ENCODE measurements at regions not wholly inside any gene's neighbourhood (a gene's known extent, or its start where the extent isn't known, plus 50 kb on each side); places are given as distances from the start of the nearest gene placed in this dataset.

- TF ChIP-seq CTCF (IDR thresholded peaks at IDR 0.05; ENCODE audit: control extremely low read depth, extremely low read depth), result no peak
- DNase-seq (no peak), ATAC-seq (ENCODE audit: insufficient read depth, low FRiP score) (no peak)
- H3K4me3 ChIP-seq, result no peak overlapping the region
- no peaks in the 10 kb centered on the region for H3K4me1 ChIP-seq (ENCODE audit: control insufficient read depth in 5 of 5, insufficient read depth in 5 of 5, low read length in 5 of 5)
- peaks cover 0 to 2% (median 0%) of the 10 kb centered on the region in 3 donors for H3K27me3 ChIP-seq (ENCODE audit: control insufficient read depth in 3 of 3, insufficient read depth in 3 of 3, low read length in 2 of 3)
- no peaks in the 10 kb centered on the region for H3K36me3 ChIP-seq (ENCODE audit: control insufficient read depth in 4 of 4, insufficient read depth in 4 of 4, low read length in 4 of 4)
- H3K9ac ChIP-seq (ENCODE audit: insufficient read depth in 1 of 2, low read length in 2 of 2), result no peak overlapping the region
- WGBS, 2 donors, result 92 to 95% methylated on average over 7 of the region's 7 CpGs
- no peaks in the 10 kb centered on the region for H3K9me3 ChIP-seq (ENCODE audit: control insufficient read depth in 4 of 4, insufficient read depth in 3 of 4, low read length in 3 of 4)
- H3K27ac ChIP-seq (ENCODE audit: low read depth in 1 of 2, low read length in 1 of 2), result no peak overlapping the region
Measured at GRCh38 chr10:128632694-128633093, 506.5 kb upstream of the MKI67 start.

DNA sequence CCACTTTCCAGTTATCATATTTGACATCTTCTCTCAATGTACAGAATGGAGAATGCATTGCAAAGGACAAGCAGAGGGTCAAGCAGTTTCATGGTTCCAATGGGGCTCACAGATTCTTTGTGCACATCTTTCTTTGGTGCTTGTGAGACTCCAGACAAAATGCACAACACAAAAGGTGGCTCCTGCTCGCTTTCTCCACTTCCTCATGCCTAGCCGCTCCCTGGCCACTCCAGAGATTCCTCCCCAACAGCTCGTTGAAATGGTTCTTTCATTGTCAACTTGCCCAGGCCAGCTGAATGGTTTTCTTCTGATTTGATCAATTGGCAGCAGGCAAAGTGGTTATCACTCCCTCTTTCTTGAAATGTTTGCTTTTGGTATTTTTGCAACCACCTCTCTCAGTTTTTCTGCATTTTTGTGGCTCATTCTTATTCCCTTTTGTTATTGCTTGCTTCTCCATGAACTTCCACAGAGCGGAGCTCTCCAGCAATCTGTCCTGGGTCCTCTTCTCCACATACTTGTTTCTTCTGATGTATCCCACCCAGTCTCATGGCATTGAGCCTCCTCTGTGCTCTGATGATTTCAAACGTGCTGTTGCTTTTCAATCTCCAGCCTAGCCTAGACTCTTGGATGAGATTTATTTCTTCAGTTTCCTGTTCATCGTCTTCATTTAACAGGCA, 507.8 kb upstream of the MKI67 start:
- H3K4me1 ChIP-seq (ENCODE audit: control insufficient read depth in 5 of 5, insufficient read depth in 5 of 5, low read length in 5 of 5), result no peaks in the 10 kb centered on the region
- no peak for ATAC-seq (ENCODE audit: insufficient read depth, low FRiP score)
- no peak overlapping the region for H3K27ac ChIP-seq (ENCODE audit: low read depth in 1 of 2, low read length in 1 of 2)
- no peak overlapping the region for H3K9ac ChIP-seq (ENCODE audit: insufficient read depth in 1 of 2, low read length in 2 of 2)
- no peaks in the 10 kb centered on the region for H3K9me3 ChIP-seq (ENCODE audit: control insufficient read depth in 4 of 4, insufficient read depth in 3 of 4, low read length in 3 of 4)
- H3K27me3 ChIP-seq (ENCODE audit: control insufficient read depth in 3 of 3, insufficient read depth in 3 of 3, low read length in 2 of 3), result peaks cover 0 to 2% (median 0%) of the 10 kb centered on the region in 3 donors
- TF ChIP-seq CTCF (IDR thresholded peaks at IDR 0.05; ENCODE audit: control extremely low read depth, extremely low read depth), result no peak
- WGBS, 2 donors, result 42 to 46% methylated on average over 6 of the region's 6 CpGs
- H3K36me3 ChIP-seq (ENCODE audit: control insufficient read depth in 4 of 4, insufficient read depth in 4 of 4, low read length in 4 of 4), result no peaks in the 10 kb centered on the region
- peak in 2 of 3 donors; percentile 53 to 67 for DNase-seq
- H3K4me3 ChIP-seq, result no peak overlapping the region

- ATAC-seq (ENCODE audit: insufficient read depth, low FRiP score) (no peak), DNase-seq (no peak)
- Histone ChIP-seq H3K4me1 (ENCODE audit: control insufficient read depth in 5 of 5, insufficient read depth in 5 of 5, low read length in 5 of 5) (no peaks in the 10 kb centered on the region), H3K36me3 (ENCODE audit: control insufficient read depth in 4 of 4, insufficient read depth in 4 of 4, low read length in 4 of 4) (no peaks in the 10 kb centered on the region), H3K9me3 (ENCODE audit: control insufficient read depth in 4 of 4, insufficient read depth in 3 of 4, low read length in 3 of 4) (no peaks in the 10 kb centered on the region), H3K27me3 (ENCODE audit: control insufficient read depth in 3 of 3, insufficient read depth in 3 of 3, low read length in 2 of 3) (peaks cover 0 to 3% (median 2%) of the 10 kb centered on the region in 3 donors), H3K9ac (ENCODE audit: insufficient read depth in 1 of 2, low read length in 2 of 2) (no peak overlapping the region), H3K4me3 (no peak overlapping the region), H3K27ac (ENCODE audit: low read depth in 1 of 2, low read length in 1 of 2) (no peak overlapping the region)
- no peak for TF ChIP-seq CTCF (IDR thresholded peaks at IDR 0.05; ENCODE audit: control extremely low read depth, extremely low read depth)
- 61 to 66% methylated on average over 4 of the region's 4 CpGs for WGBS, 2 donors
Measured at GRCh38 chr10:128642023-128642422, 515.8 kb upstream of the MKI67 start.

DNA sequence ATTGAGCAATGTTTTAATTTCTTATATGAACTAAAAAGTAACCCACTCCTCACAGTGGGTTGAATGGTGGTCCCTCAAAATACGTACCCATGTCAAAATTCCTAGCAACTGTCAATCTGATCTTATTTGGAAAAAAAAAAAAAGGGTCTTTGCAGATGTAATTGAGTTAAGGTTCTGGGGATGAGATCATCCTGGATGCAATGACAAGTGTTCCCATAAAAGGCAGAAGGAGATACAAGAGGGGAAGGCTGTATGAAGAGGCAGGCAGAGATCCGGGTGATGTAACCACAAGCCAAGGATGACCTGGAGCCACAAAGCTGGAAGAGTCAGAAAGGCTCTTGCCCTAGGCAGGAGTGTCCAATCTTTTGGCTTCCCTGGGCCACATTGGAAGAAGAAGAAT, 516.3 kb upstream of the MKI67 start:
- no peak for TF ChIP-seq CTCF (IDR thresholded peaks at IDR 0.05; ENCODE audit: control extremely low read depth, extremely low read depth)
- Histone ChIP-seq H3K27ac (ENCODE audit: low read depth in 1 of 2, low read length in 1 of 2) (no peak overlapping the region), H3K9me3 (ENCODE audit: control insufficient read depth in 4 of 4, insufficient read depth in 3 of 4, low read length in 3 of 4) (no peaks in the 10 kb centered on the region), H3K36me3 (ENCODE audit: control insufficient read depth in 4 of 4, insufficient read depth in 4 of 4, low read length in 4 of 4) (no peaks in the 10 kb centered on the region), H3K27me3 (ENCODE audit: control insufficient read depth in 3 of 3, insufficient read depth in 3 of 3, low read length in 2 of 3) (peaks cover 0 to 3% (median under 1%) of the 10 kb centered on the region in 3 donors), H3K9ac (ENCODE audit: insufficient read depth in 1 of 2, low read length in 2 of 2) (no peak overlapping the region), H3K4me1 (ENCODE audit: control insufficient read depth in 5 of 5, insufficient read depth in 5 of 5, low read length in 5 of 5) (no peaks in the 10 kb centered on the region), H3K4me3 (no peak overlapping the region)
- DNase-seq (no peak), ATAC-seq (ENCODE audit: insufficient read depth, low FRiP score) (no peak)
- 76 to 83% methylated on average over 2 of the region's 2 CpGs for whole genome bisulfite sequencing, 2 donors

Measured in lung (tissue), 11 donors.